IMR-90 (cell line): ENCODE measurements at regions not wholly inside any gene's neighbourhood (a gene's known extent, or its start where the extent isn't known, plus 50 kb on each side); places are given as distances from the start of the nearest gene placed in this dataset.

Experiments used
- ATAC-seq: fragments of 200-7000 bp; cut with Tn5 transposase; 2 replicates; pipeline ENCODE4 v1.9.1; 2020; ENCODE audit warnings: low read depth, mild to moderate bottlenecking, moderate library complexity
- BruUV-seq: library from RNA; stranded (reverse); fragments of 400-500 nt; replicated peaks from 2 replicates; lab custom pipeline; 2021; lab: Mats Ljungman, UMichigan
- CTCF ChIA-PET: fragments of 300-600 bp; formaldehyde crosslinking; extraction: SDS; loops from one replicate; lab custom pipeline; 2021; ENCODE audit warnings: antibody characterized with exemption; lab: Yijun Ruan, JAX
- POLR2A ChIA-PET: fragments of 300-600 bp; sonication (Branson Sonifier 250); formaldehyde crosslinking; loops from one replicate; lab custom pipeline; 2022; ENCODE audit warnings: antibody characterized with exemption; ENCODE audit not compliant: unreplicated experiment; lab: Charles Lee
- DNase-seq: peaks from one replicate; pipeline ENCODE4 v3.0.0; 2013
- H2AFZ ChIP-seq: replicated peaks from 2 replicates; pipeline ENCODE3; 2013; ENCODE audit warnings: low read length, mild to moderate bottlenecking; ENCODE audit not compliant: poor library complexity
- H2AK5ac ChIP-seq: 2 replicates; pipeline ENCODE4 v1.6.1; 2013; ENCODE audit warnings: low read depth, low read length, inconsistent platforms
- H2AK9ac ChIP-seq: replicated peaks from 2 replicates; pipeline ENCODE3; 2013; ENCODE audit warnings: mild to moderate bottlenecking, low read depth, low read length, moderate library complexity; ENCODE audit not compliant: poor library complexity
- H2BK120ac ChIP-seq: 2 replicates; pipeline ENCODE4 v1.6.1; 2013; ENCODE audit warnings: low read depth, low read length, inconsistent platforms
- H2BK15ac ChIP-seq: 3 replicates; pipeline ENCODE4 v1.6.1; 2013; ENCODE audit warnings: low read depth, low read length, inconsistent platforms
- H2BK20ac ChIP-seq: 2 replicates; pipeline ENCODE4 v1.6.1; 2013; ENCODE audit warnings: low read depth, mild to moderate bottlenecking, inconsistent platforms, low read length, moderate library complexity
- H2BK5ac ChIP-seq: 2 replicates; pipeline ENCODE4 v1.6.1; 2013; ENCODE audit warnings: mild to moderate bottlenecking, low read depth, low read length, inconsistent platforms; ENCODE audit not compliant: poor library complexity, severe bottlenecking
- H3K14ac ChIP-seq: replicated peaks from 2 replicates; pipeline ENCODE4 v1.6.1; 2013; ENCODE audit warnings: low read depth, low read length, inconsistent platforms
- H3K18ac ChIP-seq: 2 replicates; pipeline ENCODE4 v1.6.1; 2013; ENCODE audit warnings: low read depth, low read length, control low read depth
- H3K23ac ChIP-seq: 2 replicates; pipeline ENCODE4 v1.6.1; 2013; ENCODE audit warnings: low read depth, low read length, inconsistent platforms
- H3K27ac ChIP-seq: 2 replicates; pipeline ENCODE4 v1.5.1; 2013; ENCODE audit warnings: mild to moderate bottlenecking, control low read depth, low read length; ENCODE audit not compliant: insufficient read depth
- H3K27me3 ChIP-seq: 2 replicates; pipeline ENCODE4 v1.6.1; 2013; ENCODE audit warnings: low read length; ENCODE audit not compliant: control insufficient read depth, insufficient read depth
- H3K36me3 ChIP-seq: 2 replicates; pipeline ENCODE4 v1.6.1; 2013; ENCODE audit warnings: low read length, mixed read lengths; ENCODE audit not compliant: control insufficient read depth, insufficient read depth
- H3K4ac ChIP-seq: 2 replicates; pipeline ENCODE4 v1.6.1; 2013; ENCODE audit warnings: low read depth, low read length, inconsistent platforms
- H3K4me1 ChIP-seq: 2 replicates; pipeline ENCODE4 v1.6.1; 2013; ENCODE audit warnings: low read length, mixed read lengths; ENCODE audit not compliant: control insufficient read depth, insufficient read depth
- H3K4me2 ChIP-seq: 2 replicates; pipeline ENCODE4 v1.6.1; 2013; ENCODE audit warnings: low read depth, mild to moderate bottlenecking, control low read depth, low read length, moderate library complexity
- H3K4me3 ChIP-seq: 2 replicates; pipeline ENCODE4 v1.5.1; 2013; ENCODE audit warnings: low read depth, mild to moderate bottlenecking, control low read depth, low read length, moderate library complexity; ENCODE audit not compliant: insufficient read depth
- H3K56ac ChIP-seq: 2 replicates; pipeline ENCODE4 v1.6.1; 2013; ENCODE audit warnings: low read length, inconsistent platforms; ENCODE audit not compliant: insufficient read depth; ENCODE audit errors: extremely low read depth
- H3K79me1 ChIP-seq, 2 experiments: 2 replicates each; pipeline ENCODE4 v1.6.1; 2013; ENCODE audit warnings: low read length in 2 of 2, inconsistent platforms in 1 of 2, low read depth in 1 of 2
- H3K9ac ChIP-seq: 2 replicates; pipeline ENCODE4 v1.6.1; 2013; ENCODE audit warnings: low read depth, low read length, control low read depth
- H3K9me1 ChIP-seq: 2 replicates; pipeline ENCODE4 v1.6.1; 2013; ENCODE audit warnings: low read length, inconsistent platforms; ENCODE audit not compliant: insufficient read depth
- H3K9me3 ChIP-seq: 2 replicates; pipeline ENCODE4 v1.6.1; 2013; ENCODE audit warnings: low read length; ENCODE audit not compliant: control insufficient read depth, insufficient read depth
- H4K20me1 ChIP-seq: 2 replicates; pipeline ENCODE4 v1.6.1; 2013; ENCODE audit warnings: low read length, inconsistent platforms; ENCODE audit not compliant: insufficient read depth
- H4K5ac ChIP-seq: 2 replicates; pipeline ENCODE4 v1.6.1; 2013; ENCODE audit warnings: mild to moderate bottlenecking, low read depth, low read length, control low read depth
- H4K8ac ChIP-seq, 2 experiments: 2 replicates each; pipeline ENCODE4 v1.6.1; 2013; ENCODE audit warnings: low read depth in 2 of 2, low read length in 2 of 2, control low read depth in 1 of 2, inconsistent platforms in 1 of 2
- H4K91ac ChIP-seq: 2 replicates; pipeline ENCODE4 v1.6.1; 2013; ENCODE audit warnings: low read depth, low read length, inconsistent platforms; ENCODE audit not compliant: insufficient read depth
- CEBPB ChIP-seq: IDR thresholded peaks from 2 replicates; pipeline ENCODE4 v1.6.1; 2012; ENCODE audit warnings: low read depth, low read length, improper control_type of control experiment
- CHD1 ChIP-seq: IDR thresholded peaks from 2 replicates; pipeline ENCODE4 v1.6.1; 2012; ENCODE audit warnings: low read depth, low read length, improper control_type of control experiment
- NFE2L2 ChIP-seq: fragments of 150-350 bp; IDR thresholded peaks from 2 replicates; pipeline ENCODE4 v1.6.1; 2016; ENCODE audit warnings: low read depth, mild to moderate bottlenecking, low read length
- USF2 ChIP-seq: fragments of 150-350 bp; IDR thresholded peaks from 2 replicates; pipeline ENCODE4 v1.6.1; 2017; ENCODE audit warnings: mild to moderate bottlenecking, antibody characterized with exemption, low read length, low read depth
- WGBS, 2 experiments: methylation state at CpG; one replicate each; pipeline versions ENCODE4 v1.1.5 to v1.1.7; 2013; ENCODE audit warnings: missing lambda C conversion rate in 2 of 2; ENCODE audit not compliant: insufficient read length in 1 of 2; ENCODE audit errors: extremely low coverage in 2 of 2; 5-methylcytosine and 5-hydroxymethylcytosine counted together
- dilution Hi-C: fragments of 300-500 bp; cut with HindIII; formaldehyde crosslinking; loops from one replicate; pipeline ENCODE4 v1.14.3; 2018; ENCODE audit warnings: low sequenced_read_pairs; ENCODE audit not compliant: unreplicated experiment
- in situ Hi-C: fragments of 300-500 bp; cut with MboI; formaldehyde crosslinking; loops from 3 replicates; pipeline ENCODE4 v1.14.3; 2019; ENCODE audit warnings: low sequenced_read_pairs, inconsistent platforms, mixed read lengths
- intact Hi-C: fragments of 100-400 bp; cut with micrococcal nuclease; formaldehyde crosslinking; loops from 2 replicates; pipeline ENCODE4 v1.10.0; 2022

- Histone ChIP-seq H3K27ac (no peak overlapping the region), H3K14ac (no peak overlapping the region), H3K4ac (no peak overlapping the region), H2AK9ac (no peak overlapping the region), H2BK120ac (no peak overlapping the region), H4K20me1 (no peaks in the 10 kb centered on the region), H3K9ac (no peak overlapping the region), H3K4me2 (no peak overlapping the region), H2BK15ac (no peak overlapping the region), H4K8ac (no peak overlapping the region), H2BK20ac (no peak overlapping the region), H4K5ac (no peak overlapping the region), H3K18ac (no peak overlapping the region), H3K9me1 (no peaks in the 10 kb centered on the region), H3K4me3 (no peak overlapping the region), H3K56ac (no peak overlapping the region), H2BK5ac (no peak overlapping the region), H4K91ac (no peak overlapping the region), H3K23ac (no peak overlapping the region), H3K27me3 (no peaks in the 10 kb centered on the region), H2AFZ (no peak overlapping the region), H2AK5ac (no peak overlapping the region), H3K9me3 (peaks cover 3% of the 10 kb centered on the region; the same call in 1 of the 2 replicates), H3K4me1 (no peaks in the 10 kb centered on the region), H3K36me3 (no peaks in the 10 kb centered on the region), H3K79me1 (no peaks in the 10 kb centered on the region)
- POLR2A ChIA-PET: no interaction called here
- no peak for TF ChIP-seq CEBPB
- TF ChIP-seq USF2: no peak
- no peak for TF ChIP-seq CHD1
- no peak for TF ChIP-seq NFE2L2
- ATAC-seq (no peak), DNase-seq (no peak)
- no CpG with 5 or more reads among the region's 3 CpGs for WGBS, 2 experiments
- in situ Hi-C loops: no loop called here
- intact Hi-C loops: no loop called here
- no TSS peak for BruUV-seq
- CTCF ChIA-PET: no interaction called here
- dilution Hi-C loops: no loop called here
Observed at GRCh38 chr7:79673969-79674368, 220.5 kb upstream of the MAGI2 start.
